ENCODE measurements at regions not wholly inside any gene's neighbourhood (a gene's known extent, or its start where the extent isn't known, plus 50 kb on each side); places are given as distances from the start of the nearest gene placed in this dataset.

- TF ChIP-seq CTCF (conservative IDR thresholded peaks at IDR 0.05), result no peak
- TF ChIP-seq EZH2 (IDR thresholded peaks at IDR 0.05; ENCODE audit: low read depth), result no peak
These were observed 75.3 kb downstream of the MRPS30 start for GRCh38 chr5:44884036-44884435.
